ENCODE measurements at regions not wholly inside any gene's neighbourhood (a gene's known extent, or its start where the extent isn't known, plus 50 kb on each side); places are given as distances from the start of the nearest gene placed in this dataset.
A peak's percentile ranks its signal among the peaks of the same experiment; 100 is the strongest.
"Not testable (repeated sequence)": the region's sequence is repeated elsewhere in the genome, so short reads cannot be mapped to it uniquely, and the experiment has no call there.

DNA sequence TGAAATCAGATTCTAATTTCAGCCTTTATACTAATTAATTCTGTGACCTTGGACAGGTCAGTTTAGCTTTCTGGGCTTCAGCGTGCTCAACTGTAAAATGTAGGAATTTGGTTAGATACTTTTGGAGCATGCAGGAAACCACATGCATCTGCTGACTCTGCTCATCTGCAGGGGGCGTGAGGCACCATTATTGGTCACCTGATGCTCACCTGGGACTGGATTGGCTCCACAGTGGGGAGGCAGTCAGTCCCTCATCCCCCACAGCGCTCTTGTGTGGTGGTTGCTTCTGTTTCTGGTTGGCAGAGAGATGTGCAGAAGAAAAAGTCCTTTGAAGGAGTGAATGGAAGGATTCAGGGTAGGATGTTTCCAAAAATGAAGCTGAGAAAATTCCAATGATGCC, 150.9 kb upstream of the MTPN start:
- TF ChIP-seq CTCF (IDR thresholded peaks at IDR 0.05; ENCODE audit: insufficient read depth, low read length, poor library complexity, severe bottlenecking): no peak
- DNase-seq (ENCODE audit: low read depth): no peak
- Histone ChIP-seq H3K27me3 (ENCODE audit: control insufficient read depth, insufficient read depth, low read length) (no peaks in the 10 kb centered on the region), H3K4me3 (ENCODE audit: low read depth, low read length) (no peak overlapping the region), H3K36me3 (ENCODE audit: control insufficient read depth, insufficient read depth, low read length) (no peaks in the 10 kb centered on the region)

GRCh38 chr7:136123352-136123751, 146.2 kb upstream of the MTPN start:
- Histone ChIP-seq H3K36me3 (ENCODE audit: control insufficient read depth, insufficient read depth, low read length) (no peaks in the 10 kb centered on the region), H3K4me3 (ENCODE audit: low read depth, low read length) (no peak overlapping the region), H3K27me3 (ENCODE audit: control insufficient read depth, insufficient read depth, low read length) (no peaks in the 10 kb centered on the region)
- TF ChIP-seq CTCF (IDR thresholded peaks at IDR 0.05; ENCODE audit: insufficient read depth, low read length, poor library complexity, severe bottlenecking): no peak
- no peak for DNase-seq (ENCODE audit: low read depth)

DNA sequence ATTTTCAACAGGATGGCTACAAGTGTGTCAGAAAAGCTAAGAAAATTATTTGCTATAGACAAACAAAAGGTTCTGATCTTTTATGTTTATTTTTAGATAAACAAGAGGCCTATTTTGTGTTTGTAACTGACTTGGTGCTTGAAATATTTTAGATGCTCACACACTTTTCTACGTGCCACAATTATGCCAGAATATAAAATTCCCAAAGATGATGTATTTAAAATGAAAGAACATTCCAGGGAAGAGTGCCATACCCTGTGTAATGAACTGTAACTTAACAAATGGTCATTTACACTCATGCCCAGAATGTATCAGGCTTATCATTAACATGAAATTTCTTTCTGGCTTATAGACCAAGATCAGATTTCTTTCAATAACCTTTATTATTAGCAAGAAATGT, 144.9 kb upstream of the MTPN start:
- Histone ChIP-seq H3K27me3 (ENCODE audit: control insufficient read depth, insufficient read depth, low read length) (no peaks in the 10 kb centered on the region), H3K4me3 (ENCODE audit: low read depth, low read length) (no peak overlapping the region), H3K36me3 (ENCODE audit: control insufficient read depth, insufficient read depth, low read length) (no peaks in the 10 kb centered on the region)
- no peak for DNase-seq (ENCODE audit: low read depth)
- no peak for TF ChIP-seq CTCF (IDR thresholded peaks at IDR 0.05; ENCODE audit: insufficient read depth, low read length, poor library complexity, severe bottlenecking)

DNA sequence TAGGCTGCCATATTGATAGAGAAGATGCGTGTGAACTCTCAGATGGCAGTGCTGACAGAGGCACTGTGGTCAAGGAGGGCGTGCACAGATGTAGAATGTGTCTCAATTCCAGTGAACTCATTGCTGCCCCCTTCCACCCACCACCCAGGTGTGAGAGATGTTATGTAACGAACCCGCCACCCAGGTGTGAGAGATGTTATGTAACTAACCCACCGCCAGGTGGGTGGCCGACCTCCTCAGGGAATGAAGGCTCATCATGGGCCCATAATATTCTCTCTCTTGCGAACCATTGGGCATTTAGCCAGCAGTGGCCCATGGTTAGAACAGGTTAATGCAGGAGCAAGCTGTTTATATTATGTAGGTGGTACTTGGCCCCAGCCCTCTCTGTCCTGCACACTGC, 140.4 kb upstream of the MTPN start:
- no peak for DNase-seq (ENCODE audit: low read depth)
- no peak overlapping the region for H3K4me3 ChIP-seq (ENCODE audit: low read depth, low read length)
- no peak for TF ChIP-seq CTCF (IDR thresholded peaks at IDR 0.05; ENCODE audit: insufficient read depth, low read length, poor library complexity, severe bottlenecking)
- H3K36me3 ChIP-seq (ENCODE audit: control insufficient read depth, insufficient read depth, low read length): no peaks in the 10 kb centered on the region
- no peaks in the 10 kb centered on the region for H3K27me3 ChIP-seq (ENCODE audit: control insufficient read depth, insufficient read depth, low read length)

GRCh38 chr7:136116186-136116585, 139.0 kb upstream of the MTPN start:
- no peaks in the 10 kb centered on the region for H3K36me3 ChIP-seq (ENCODE audit: control insufficient read depth, insufficient read depth, low read length)
- H3K27me3 ChIP-seq (ENCODE audit: control insufficient read depth, insufficient read depth, low read length): no peaks in the 10 kb centered on the region
- no peak for TF ChIP-seq CTCF (IDR thresholded peaks at IDR 0.05; ENCODE audit: insufficient read depth, low read length, poor library complexity, severe bottlenecking)
- DNase-seq (ENCODE audit: low read depth): no peak
- no peak overlapping the region for H3K4me3 ChIP-seq (ENCODE audit: low read depth, low read length)

- H3K4me3 ChIP-seq (ENCODE audit: low read depth, low read length): no peak overlapping the region
- peak; percentile 77 for TF ChIP-seq CTCF (IDR thresholded peaks at IDR 0.05; ENCODE audit: insufficient read depth, low read length, poor library complexity, severe bottlenecking)
- no peak for DNase-seq (ENCODE audit: low read depth)
- no peaks in the 10 kb centered on the region for H3K27me3 ChIP-seq (ENCODE audit: control insufficient read depth, insufficient read depth, low read length)
- H3K36me3 ChIP-seq (ENCODE audit: control insufficient read depth, insufficient read depth, low read length): no peaks in the 10 kb centered on the region
These were observed 138.0 kb upstream of the MTPN start for GRCh38 chr7:136114966-136115762.

DNA sequence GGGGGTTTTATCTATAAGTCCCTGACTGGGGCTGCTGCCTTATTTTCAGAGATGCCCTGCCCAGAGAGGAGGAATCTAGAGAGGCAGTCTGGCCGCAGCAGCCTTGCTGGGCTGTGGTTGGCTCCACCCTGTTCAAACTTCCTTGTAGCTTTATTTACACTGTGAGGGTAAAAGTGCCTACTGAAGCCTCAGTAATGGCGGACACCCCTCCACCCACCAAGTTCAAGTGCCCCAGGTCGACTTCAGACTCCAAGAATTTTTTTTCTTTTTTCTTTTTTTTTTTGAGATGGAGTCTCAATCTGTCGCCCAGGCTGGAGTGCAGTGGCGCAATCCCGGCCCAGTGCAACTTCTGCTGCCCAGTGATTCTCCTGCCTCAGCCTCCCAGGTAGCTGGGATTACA, 137.3 kb upstream of the MTPN start:
- H3K36me3 ChIP-seq (ENCODE audit: control insufficient read depth, insufficient read depth, low read length); H3K27me3 ChIP-seq (ENCODE audit: control insufficient read depth, insufficient read depth, low read length); H3K4me3 ChIP-seq (ENCODE audit: low read depth, low read length); DNase-seq (ENCODE audit: low read depth): not testable (repeated sequence)

DNA sequence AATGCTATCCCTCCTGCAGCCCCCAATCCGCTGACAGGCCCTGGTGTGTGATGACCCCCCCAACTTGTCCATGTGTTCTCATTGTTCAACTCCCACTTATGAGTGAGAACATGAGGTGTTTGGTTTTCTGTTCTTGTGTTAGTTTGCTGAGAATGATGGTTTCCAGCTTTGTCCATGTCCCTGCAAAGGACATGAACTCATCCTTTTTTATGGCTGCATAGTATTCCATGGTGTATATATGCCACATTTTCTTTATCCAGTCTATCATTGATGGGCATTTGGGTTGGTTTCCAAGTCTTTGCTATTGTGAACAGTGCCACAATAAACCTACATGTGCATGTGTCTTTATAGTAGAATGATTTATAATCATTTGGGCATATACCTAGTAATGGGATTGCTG, 131.9 kb upstream of the MTPN start:
- not testable (repeated sequence) for DNase-seq (ENCODE audit: low read depth); H3K36me3 ChIP-seq (ENCODE audit: control insufficient read depth, insufficient read depth, low read length); H3K4me3 ChIP-seq (ENCODE audit: low read depth, low read length); H3K27me3 ChIP-seq (ENCODE audit: control insufficient read depth, insufficient read depth, low read length)
